Daoy (cell line): ENCODE measurements at regions not wholly inside any gene's neighbourhood (a gene's known extent, or its start where the extent isn't known, plus 50 kb on each side); places are given as distances from the start of the nearest gene placed in this dataset.
"Not testable (repeated sequence)": the region's sequence is repeated elsewhere in the genome, so short reads cannot be mapped to it uniquely, and the experiment has no call there.

ENCODE experiments used
- DNase-seq: peaks from one replicate; pipeline ENCODE4 v3.0.0-alpha.2; 2015; ENCODE audit warnings: low read depth

GRCh38 chr6:88456221-88456859 is 290.2 kb upstream of the CNR1 start:
- no peak for DNase-seq

DNA sequence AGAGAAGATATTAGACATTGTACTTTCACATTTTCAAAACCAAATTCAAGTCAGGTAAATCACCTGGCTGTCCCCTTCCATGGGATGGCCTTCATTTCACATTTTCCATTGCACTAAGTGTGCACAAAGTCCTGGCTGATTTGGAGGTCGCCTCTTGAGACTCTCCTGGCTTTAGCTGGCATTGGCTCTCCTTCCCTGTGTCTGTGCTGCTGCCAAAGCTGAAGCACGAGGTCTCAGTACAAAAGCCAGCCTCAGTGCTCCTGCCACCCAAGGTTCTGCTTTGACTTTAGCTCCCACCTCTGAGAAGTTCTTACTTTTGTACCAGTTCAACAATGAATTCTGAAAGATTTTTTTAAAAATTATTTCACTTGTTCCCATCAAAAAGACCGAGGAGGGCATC is 289.2 kb upstream of the CNR1 start:
- no peak for DNase-seq

DNA sequence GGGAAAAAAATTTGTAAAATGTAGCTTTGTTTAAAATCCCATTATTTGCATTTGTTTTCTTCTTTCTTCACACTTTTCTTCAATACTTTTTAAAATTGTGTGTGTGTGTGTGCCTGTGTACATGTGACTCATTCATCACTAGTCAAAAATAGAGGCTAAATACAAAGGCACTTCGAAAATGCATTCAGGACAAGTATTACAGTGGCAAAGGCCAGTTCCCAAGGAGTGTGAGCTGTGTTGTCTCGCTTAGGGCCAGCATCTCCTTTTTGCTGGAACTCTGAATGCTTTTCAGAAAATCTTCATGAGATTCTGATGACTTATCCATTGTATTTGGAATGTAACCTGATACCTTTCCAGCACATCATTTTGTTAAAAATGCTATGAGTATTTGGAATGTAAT is 288.5 kb upstream of the CNR1 start:
- DNase-seq = no peak

- DNase-seq = no peak
These were observed 283.6 kb upstream of the CNR1 start for GRCh38 chr6:88449770-88450169.

- DNase-seq = no peak
These were observed 279.2 kb upstream of the CNR1 start for GRCh38 chr6:88445188-88445965.

DNA sequence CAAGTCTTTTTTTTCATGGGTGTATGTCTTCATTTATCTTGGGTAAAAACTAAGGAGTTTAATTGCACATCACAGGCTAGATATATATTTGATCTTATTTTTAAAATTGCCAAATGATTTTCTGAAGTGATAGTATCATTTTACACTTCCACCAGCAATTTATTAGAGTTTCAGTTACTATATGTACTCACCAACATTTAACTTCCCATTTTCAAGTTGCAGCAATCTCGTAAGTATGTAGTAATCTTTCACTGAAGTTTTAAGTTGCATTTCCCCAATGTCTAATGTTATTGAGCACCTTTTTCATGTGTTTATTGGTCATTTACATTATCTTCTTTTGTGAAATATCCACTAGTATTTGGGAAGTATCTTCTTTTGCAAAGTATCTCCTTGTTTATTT is 277.4 kb upstream of the CNR1 start:
- DNase-seq = no peak

DNA sequence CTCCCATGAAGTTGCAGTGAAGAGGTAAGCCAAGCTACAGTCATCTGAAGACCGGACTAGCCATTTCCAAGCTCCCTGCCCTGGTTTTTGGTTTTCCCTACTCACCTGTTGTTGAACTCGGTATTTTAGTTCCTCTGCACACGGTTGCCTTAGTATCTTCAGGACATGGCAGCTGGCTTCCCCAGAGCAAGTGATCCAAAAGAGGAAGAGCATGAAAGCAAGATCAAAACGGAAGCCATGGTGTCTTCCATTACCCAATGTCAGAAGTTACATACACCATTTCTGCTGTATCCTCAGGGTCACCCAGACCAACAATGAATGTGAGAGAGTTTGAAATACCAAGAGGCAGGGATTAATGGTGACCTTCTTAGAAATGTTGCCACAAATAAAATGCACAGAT is 276.6 kb upstream of the CNR1 start:
- no peak for DNase-seq

GRCh38 chr6:88441346-88441745 is 275.2 kb upstream of the CNR1 start:
- DNase-seq = no peak

DNA sequence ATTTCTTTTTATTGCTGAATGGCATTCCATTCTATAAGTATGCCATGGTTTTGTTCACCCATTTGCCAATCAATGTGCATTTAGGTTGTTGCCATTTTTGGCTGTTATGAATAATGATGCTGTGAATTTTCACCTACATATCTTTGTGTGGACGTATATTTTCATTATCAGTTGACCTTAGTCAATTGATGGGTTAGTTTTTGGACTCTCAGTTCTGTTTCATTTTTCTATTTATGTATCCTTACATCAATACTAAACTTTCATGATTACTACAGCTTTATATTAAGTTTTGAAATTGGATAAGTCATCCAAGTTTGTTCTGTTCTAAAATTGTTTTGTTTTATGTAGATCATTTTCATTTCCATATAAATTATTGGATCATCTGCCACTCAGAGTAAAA is 261.9 kb upstream of the CNR1 start:
- DNase-seq = no peak

- DNase-seq = no peak
These were observed 259.9 kb upstream of the CNR1 start for GRCh38 chr6:88426005-88426404.

DNA sequence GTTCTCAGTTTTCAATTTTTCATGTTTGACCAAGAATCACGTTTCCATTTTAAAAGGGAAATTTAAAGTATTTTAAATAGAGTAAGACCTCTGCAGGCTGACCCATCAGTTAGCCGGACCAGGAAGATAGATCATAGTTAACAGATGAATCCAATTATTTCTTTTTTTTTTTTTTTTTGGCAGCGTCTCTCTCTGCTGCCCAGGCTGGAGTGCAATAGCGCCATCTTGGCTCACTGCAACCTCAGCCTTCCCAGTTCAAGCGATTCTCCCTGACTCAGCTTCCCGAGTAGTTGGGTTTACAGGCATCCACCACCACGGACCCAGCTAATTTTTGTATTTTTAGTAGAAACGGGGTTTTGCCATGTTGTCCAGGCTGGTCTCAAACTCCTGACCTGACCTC is 256.7 kb upstream of the CNR1 start:
- peak; percentile 37 for DNase-seq

DNA sequence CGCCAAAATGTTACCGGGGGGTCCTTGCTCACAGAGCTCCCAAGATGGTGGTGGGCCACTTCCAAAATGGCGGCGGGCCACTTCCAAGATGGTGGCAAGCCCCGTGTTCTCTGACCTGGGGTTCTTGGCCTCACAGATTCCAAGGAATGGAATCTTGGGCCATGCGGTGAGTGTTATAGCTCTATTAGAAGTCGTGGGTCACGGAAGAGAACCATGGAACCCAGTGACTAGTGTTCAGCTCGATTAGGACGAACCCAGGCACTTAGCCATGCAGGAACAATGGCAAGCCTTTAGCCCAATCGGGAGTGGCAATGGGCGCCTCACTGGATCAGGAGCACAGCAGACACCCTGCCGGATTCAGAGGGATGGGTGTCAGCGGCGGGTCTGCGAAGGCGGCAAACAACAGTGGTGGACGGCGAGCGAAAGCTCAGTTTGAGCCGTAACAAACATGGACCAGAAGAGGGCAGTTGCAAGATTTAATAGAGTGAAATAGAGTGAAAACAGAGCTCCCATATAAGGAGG is 254.9 kb upstream of the CNR1 start:
- DNase-seq = not testable (repeated sequence)

GRCh38 chr6:88418921-88419810 is 253.0 kb upstream of the CNR1 start:
- DNase-seq = not testable (repeated sequence)

DNA sequence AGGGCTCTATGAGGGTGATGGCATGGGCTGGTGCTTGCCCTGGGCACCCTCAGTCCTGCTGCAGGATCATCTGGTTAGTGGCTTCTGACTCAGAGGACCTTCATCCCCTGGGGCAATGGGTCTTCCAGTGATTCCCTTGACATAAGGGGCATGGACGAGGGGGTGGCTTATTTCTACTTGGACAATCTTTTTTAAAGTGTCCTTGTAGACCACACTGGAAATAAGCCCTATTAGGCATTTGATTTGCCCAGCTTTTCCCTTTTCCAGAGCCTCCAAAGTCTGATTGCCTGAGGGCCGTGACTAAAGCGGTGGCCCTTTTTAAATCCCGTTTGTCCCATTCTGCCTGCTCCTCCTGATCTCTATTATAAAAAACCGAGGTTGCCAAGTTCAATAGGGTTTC is 251.2 kb upstream of the CNR1 start:
- DNase-seq = not testable (repeated sequence)

DNA sequence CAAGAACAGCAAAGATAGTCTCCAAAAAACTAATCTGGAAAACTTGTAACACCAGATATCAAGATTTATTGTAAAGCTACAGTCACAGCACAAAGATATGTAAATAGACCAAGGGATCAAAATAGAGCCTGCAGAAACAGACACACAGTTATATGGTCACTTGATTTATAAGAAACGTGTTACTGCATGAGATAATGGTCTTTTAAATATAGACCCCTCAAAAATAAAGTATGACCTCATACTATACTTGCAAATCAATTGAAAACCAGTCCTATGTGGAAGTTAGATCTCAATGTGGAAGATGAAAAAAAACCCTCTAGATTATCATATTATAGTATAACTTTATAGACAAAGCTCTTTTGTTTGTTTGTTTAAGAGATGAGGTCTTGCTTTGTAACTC is 247.3 kb upstream of the CNR1 start:
- DNase-seq = no peak

GRCh38 chr6:88408355-88408754 is 242.2 kb upstream of the CNR1 start:
- DNase-seq = not testable (repeated sequence)

- DNase-seq = not testable (repeated sequence)
These were observed 240.5 kb upstream of the CNR1 start for GRCh38 chr6:88406674-88407073.

DNA sequence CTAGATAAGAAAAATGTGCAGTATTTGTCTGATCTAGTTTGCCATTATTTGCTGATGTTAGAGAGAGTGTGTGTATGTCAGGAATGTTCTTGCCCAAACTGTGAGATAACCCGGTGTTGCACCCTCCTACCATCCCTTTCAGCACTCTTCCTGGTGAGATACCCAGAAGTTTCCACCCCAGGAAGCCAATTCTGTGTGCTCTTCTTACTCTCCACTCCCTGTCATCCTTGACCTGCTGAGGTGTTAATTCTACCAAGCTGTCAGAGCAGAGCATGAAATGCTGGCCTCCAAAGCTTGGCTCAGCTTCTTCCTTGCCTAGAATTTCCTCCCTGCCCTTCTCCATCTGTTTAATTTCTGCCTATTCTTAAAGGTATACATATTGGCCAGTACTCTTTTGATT is 237.3 kb upstream of the CNR1 start:
- no peak for DNase-seq

GRCh38 chr6:88402909-88403308 is 236.8 kb upstream of the CNR1 start:
- DNase-seq = no peak

DNA sequence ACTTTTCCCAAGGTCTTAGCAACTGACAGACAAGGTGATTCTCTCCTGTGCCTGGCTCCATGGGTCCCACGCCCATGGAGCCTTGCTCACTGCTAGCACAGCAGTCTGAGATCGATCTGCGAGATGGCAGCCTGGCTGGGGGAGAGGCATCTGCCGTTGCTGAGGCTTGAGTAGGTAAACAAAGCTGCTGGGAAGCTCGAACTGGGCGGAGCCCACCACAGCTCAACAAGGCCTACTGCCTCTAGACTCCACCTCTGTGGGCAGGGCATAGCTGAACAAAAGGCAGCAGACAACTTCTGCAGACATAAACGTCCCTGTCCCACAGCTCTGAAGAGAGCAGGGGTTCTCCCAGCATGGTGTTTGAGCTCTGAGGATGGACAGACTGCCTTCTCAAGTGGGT is 224.9 kb upstream of the CNR1 start:
- not testable (repeated sequence) for DNase-seq

- no peak for DNase-seq
These were observed 222.4 kb upstream of the CNR1 start for GRCh38 chr6:88388589-88388988.

DNA sequence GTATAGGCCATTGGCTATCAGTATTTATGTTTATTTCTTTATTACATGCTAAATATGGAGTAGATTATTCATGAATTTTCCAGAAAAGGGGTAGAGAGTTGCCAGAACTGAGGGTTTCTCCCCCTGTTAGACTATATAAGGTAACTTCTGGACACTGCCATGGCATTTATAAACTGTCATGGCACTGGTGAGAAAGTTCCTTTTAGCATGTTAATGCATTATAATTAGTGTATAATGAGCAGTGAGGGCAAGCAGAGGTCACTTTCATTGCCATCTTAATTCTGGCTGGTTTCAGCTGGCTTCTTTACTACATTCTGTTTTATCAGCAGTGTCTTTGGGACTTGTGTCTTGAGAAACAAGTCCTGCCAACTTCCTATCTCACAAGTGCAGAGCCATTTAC is 220.0 kb upstream of the CNR1 start:
- no peak for DNase-seq
